ENCODE measurements at regions not wholly inside any gene's neighbourhood (a gene's known extent, or its start where the extent isn't known, plus 50 kb on each side); places are given as distances from the start of the nearest gene placed in this dataset.

DNA sequence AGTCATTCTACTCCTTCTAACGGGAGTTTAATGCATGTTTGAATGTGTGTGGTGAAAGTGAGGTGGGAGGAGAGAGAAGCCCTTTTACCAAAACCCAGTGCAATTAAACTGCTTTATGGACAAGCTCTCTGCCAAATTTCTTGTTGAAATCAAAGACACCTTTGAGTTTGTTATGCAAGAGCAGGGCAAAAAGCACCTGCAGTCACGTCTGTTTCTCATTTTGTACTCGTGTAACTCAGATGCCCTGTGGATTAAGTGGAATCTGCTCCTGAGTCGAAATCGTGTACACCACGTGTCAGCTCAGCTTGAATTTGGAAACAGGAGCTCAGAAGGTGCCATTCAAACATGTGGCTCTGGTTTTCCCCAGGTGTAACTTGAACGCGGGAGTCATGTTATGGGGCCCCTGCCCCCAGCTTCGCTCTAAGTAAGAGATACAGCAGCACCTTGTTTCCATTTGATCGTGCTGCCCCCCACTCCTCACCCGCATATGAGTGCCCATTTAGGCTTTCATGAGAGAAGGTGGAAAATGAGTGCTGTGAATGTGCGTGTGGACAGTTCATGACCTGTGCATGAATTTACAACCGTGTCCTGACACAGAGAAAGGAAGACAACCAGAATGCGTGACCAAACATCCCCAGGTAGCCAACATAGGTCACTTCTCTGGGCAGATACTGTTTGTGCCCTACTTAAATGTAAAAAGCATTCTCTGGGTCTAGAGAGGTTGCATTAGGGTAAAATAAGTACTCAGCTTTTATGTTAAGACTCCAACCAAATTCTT is 347.0 kb upstream of the SLC30A5 start (continued):
- TF ChIP-seq, protein P1, sequence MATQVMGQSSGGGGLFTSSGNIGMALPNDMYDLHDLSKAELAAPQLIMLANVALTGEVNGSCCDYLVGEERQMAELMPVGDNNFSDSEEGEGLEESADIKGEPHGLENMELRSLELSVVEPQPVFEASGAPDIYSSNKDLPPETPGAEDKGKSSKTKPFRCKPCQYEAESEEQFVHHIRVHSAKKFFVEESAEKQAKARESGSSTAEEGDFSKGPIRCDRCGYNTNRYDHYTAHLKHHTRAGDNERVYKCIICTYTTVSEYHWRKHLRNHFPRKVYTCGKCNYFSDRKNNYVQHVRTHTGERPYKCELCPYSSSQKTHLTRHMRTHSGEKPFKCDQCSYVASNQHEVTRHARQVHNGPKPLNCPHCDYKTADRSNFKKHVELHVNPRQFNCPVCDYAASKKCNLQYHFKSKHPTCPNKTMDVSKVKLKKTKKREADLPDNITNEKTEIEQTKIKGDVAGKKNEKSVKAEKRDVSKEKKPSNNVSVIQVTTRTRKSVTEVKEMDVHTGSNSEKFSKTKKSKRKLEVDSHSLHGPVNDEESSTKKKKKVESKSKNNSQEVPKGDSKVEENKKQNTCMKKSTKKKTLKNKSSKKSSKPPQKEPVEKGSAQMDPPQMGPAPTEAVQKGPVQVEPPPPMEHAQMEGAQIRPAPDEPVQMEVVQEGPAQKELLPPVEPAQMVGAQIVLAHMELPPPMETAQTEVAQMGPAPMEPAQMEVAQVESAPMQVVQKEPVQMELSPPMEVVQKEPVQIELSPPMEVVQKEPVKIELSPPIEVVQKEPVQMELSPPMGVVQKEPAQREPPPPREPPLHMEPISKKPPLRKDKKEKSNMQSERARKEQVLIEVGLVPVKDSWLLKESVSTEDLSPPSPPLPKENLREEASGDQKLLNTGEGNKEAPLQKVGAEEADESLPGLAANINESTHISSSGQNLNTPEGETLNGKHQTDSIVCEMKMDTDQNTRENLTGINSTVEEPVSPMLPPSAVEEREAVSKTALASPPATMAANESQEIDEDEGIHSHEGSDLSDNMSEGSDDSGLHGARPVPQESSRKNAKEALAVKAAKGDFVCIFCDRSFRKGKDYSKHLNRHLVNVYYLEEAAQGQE (IDR thresholded peaks at IDR 0.05; ENCODE audit: low read depth): no peak

DNA sequence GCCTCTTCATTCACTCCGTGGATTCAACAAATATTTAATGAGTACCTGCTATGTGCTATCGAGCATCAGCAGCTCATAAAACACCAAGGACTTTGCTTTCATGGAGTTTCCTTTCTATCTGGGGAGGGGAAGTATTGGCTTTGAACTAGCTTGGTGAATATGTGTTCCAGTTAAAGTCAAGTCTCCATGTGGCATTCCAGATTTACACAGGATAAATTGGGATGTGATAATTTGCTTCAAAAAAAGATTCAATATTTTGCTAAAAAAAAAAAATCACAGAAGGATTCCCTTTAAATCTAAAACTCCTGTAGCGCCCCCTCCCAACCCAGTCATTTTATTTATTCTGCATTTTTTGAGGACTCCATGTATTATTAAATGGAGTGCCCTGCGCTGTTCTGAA is 346.3 kb upstream of the SLC30A5 start:
- POLR2A ChIA-PET: no interaction called here
- Histone ChIP-seq H3K79me2 (ENCODE audit: insufficient read depth, low read length) (no peaks in the 10 kb centered on the region), H3K27ac (ENCODE audit: low read depth, low read length) (no peak overlapping the region), H4K20me1 (ENCODE audit: insufficient read depth) (no peaks in the 10 kb centered on the region), H3K27me3 (ENCODE audit: insufficient read depth, low read length) (no peaks in the 10 kb centered on the region), H3K9me2 (ENCODE audit: insufficient read depth) (no peaks in the 10 kb centered on the region), H3K4me3 (replicated peaks in 1 of 2; ENCODE audit: low read depth in 1 of 2, low read length in 2 of 2) (no peak overlapping the region), H3K4me2 (ENCODE audit: low read length) (no peak overlapping the region), H3K36me3 (ENCODE audit: control insufficient read depth in 1 of 2, insufficient read depth in 2 of 2, low read length in 2 of 2) (no peaks in the 10 kb centered on the region), H2AFZ (ENCODE audit: low read depth, low read length, poor library complexity, severe bottlenecking) (no peak overlapping the region), H3K4me1 (ENCODE audit: control insufficient read depth in 1 of 2, insufficient read depth in 2 of 2, low read length in 2 of 2) (no peaks in the 10 kb centered on the region), H3K9ac (ENCODE audit: low read length) (no peak overlapping the region), H3K9me3 (ENCODE audit: control insufficient read depth in 1 of 2, insufficient read depth in 1 of 2, low read depth in 1 of 2, low read length in 2 of 2) (no peaks in the 10 kb centered on the region)
- no peak for DNase-seq (ENCODE audit: low read depth, low spot score)
- TF ChIP-seq ZFX (IDR thresholded peaks at IDR 0.05): no peak
- TF ChIP-seq, protein P2, sequence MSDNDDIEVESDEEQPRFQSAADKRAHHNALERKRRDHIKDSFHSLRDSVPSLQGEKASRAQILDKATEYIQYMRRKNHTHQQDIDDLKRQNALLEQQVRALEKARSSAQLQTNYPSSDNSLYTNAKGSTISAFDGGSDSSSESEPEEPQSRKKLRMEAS (IDR thresholded peaks at IDR 0.05): no peak
- TF ChIP-seq CEBPB (IDR thresholded peaks at IDR 0.05; ENCODE audit: low read depth): no peak
- TF ChIP-seq, protein P3, sequence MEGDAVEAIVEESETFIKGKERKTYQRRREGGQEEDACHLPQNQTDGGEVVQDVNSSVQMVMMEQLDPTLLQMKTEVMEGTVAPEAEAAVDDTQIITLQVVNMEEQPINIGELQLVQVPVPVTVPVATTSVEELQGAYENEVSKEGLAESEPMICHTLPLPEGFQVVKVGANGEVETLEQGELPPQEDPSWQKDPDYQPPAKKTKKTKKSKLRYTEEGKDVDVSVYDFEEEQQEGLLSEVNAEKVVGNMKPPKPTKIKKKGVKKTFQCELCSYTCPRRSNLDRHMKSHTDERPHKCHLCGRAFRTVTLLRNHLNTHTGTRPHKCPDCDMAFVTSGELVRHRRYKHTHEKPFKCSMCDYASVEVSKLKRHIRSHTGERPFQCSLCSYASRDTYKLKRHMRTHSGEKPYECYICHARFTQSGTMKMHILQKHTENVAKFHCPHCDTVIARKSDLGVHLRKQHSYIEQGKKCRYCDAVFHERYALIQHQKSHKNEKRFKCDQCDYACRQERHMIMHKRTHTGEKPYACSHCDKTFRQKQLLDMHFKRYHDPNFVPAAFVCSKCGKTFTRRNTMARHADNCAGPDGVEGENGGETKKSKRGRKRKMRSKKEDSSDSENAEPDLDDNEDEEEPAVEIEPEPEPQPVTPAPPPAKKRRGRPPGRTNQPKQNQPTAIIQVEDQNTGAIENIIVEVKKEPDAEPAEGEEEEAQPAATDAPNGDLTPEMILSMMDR (IDR thresholded peaks at IDR 0.05 in 2 of 3, conservative IDR thresholded peaks at IDR 0.05 in 1 of 3; ENCODE audit: borderline replicate concordance in 1 of 3, insufficient read depth in 1 of 3, low read depth in 2 of 3, low read length in 2 of 3): no peak
- no TSS peak for BruUV-seq (replicated peaks)
- ATAC-seq: no peak
- intact Hi-C loops (cut with micrococcal nuclease): loop anchor here (5.0 kb wide), 1 partner anchor 460 kb away; no protein-coding TSS in a partner anchor
- RAD21 ChIA-PET (ENCODE audit: low non-redundant PET in 1 of 2, low total read pairs in 2 of 2, uncharacterized antibody in 2 of 2, unreplicated experiment in 2 of 2): no interaction called here
- CTCF ChIA-PET: interaction anchor here (1.0 kb wide), 1 partner anchor 461 kb away, joined by 3 read pairs; no protein-coding TSS in a partner anchor

All from HCT116 (cell line).